WERI-Rb-1 (cell line): ENCODE measurements at regions not wholly inside any gene's neighbourhood (a gene's known extent, or its start where the extent isn't known, plus 50 kb on each side); places are given as distances from the start of the nearest gene placed in this dataset.

Experiments
- DNase-seq: peaks from one replicate; pipeline ENCODE4 v3.0.0-alpha.2; 2020
- H3K27ac ChIP-seq: fragments of 250-450 bp; sonication (Bioruptor Pico); 2 replicates; pipeline ENCODE4 v1.5.1; 2020; ENCODE audit warnings: mild to moderate bottlenecking, moderate library complexity
- H3K27me3 ChIP-seq: fragments of 250-450 bp; sonication (Bioruptor Pico); 2 replicates; pipeline ENCODE4 v1.5.1; 2021; ENCODE audit warnings: mild to moderate bottlenecking, low read depth, moderate library complexity; ENCODE audit not compliant: insufficient read depth, severe bottlenecking
- H3K36me3 ChIP-seq: fragments of 250-450 bp; sonication (Bioruptor Pico); 2 replicates; pipeline ENCODE4 v1.5.1; 2020; ENCODE audit warnings: mild to moderate bottlenecking, moderate library complexity
- H3K4me3 ChIP-seq: 2 replicates; pipeline ENCODE4 v1.5.1; 2011; ENCODE audit warnings: low read depth, mild to moderate bottlenecking, control low read depth, low read length
- H3K9me3 ChIP-seq: fragments of 250-450 bp; sonication (Bioruptor Pico); 2 replicates; pipeline ENCODE4 v1.5.1; 2021; ENCODE audit warnings: mild to moderate bottlenecking, moderate library complexity; ENCODE audit not compliant: severe bottlenecking
- CTCF ChIP-seq: IDR thresholded peaks from 2 replicates; pipeline ENCODE4 v1.5.1; 2011; ENCODE audit warnings: low read depth, mild to moderate bottlenecking, control low read depth, inconsistent platforms, low read length

- Histone ChIP-seq H3K36me3 (no peaks in the 10 kb centered on the region), H3K27ac (no peak overlapping the region), H3K9me3 (peaks cover 9% of the 10 kb centered on the region), H3K27me3 (no peaks in the 10 kb centered on the region), H3K4me3 (no peak overlapping the region)
- TF ChIP-seq CTCF: no peak
- no peak for DNase-seq
Measured at GRCh38 chr4:19780871-19781270, 470.8 kb upstream of the SLIT2 start.

- no peak overlapping the region for H3K4me3 ChIP-seq
- H3K27ac ChIP-seq: no peak overlapping the region
- no peak for TF ChIP-seq CTCF
Measured at GRCh38 chr4:19776929-19777328, 474.8 kb upstream of the SLIT2 start.

GRCh38 chr4:19776021-19776459, 475.7 kb upstream of the SLIT2 start:
- Histone ChIP-seq H3K27ac (no peak overlapping the region), H3K27me3 (no peaks in the 10 kb centered on the region), H3K36me3 (no peaks in the 10 kb centered on the region), H3K9me3 (no peaks in the 10 kb centered on the region), H3K4me3 (no peak overlapping the region)
- TF ChIP-seq CTCF: no peak
- no peak for DNase-seq

More at GRCh38 chr4:19776929-19777328, 474.8 kb upstream of the SLIT2 start:
- Histone ChIP-seq H3K36me3 (no peaks in the 10 kb centered on the region), H3K27me3 (no peaks in the 10 kb centered on the region), H3K9me3 (no peaks in the 10 kb centered on the region)
- no peak for DNase-seq

- no peak overlapping the region for H3K27ac ChIP-seq
- no peak for TF ChIP-seq CTCF
- no peaks in the 10 kb centered on the region for H3K9me3 ChIP-seq
- no peak for DNase-seq
- no peak overlapping the region for H3K4me3 ChIP-seq
- H3K36me3 ChIP-seq: no peaks in the 10 kb centered on the region
- H3K27me3 ChIP-seq: no peaks in the 10 kb centered on the region
Measured at GRCh38 chr4:19774690-19775256, 476.9 kb upstream of the SLIT2 start.

DNA sequence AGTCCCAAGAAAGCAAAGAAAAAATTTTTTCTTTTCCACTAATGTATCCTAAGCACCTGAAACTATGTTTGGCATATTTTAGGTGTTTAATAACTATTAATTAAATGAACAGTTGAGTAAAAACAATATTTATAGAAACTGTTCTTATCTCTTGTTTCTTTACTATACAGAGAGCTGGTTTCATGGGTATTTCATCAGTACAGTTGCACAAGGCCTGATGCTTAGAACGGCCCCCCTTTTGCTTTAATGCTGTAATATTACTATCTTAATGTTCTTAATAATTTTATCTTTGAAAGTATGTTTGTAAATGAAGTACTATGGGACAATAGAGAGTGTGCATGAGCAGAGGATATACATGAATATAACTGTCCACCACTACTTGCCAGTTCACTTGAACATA, 479.1 kb upstream of the SLIT2 start:
- DNase-seq: no peak
- no peaks in the 10 kb centered on the region for H3K36me3 ChIP-seq
- TF ChIP-seq CTCF: no peak
- no peak overlapping the region for H3K27ac ChIP-seq
- H3K4me3 ChIP-seq: no peak overlapping the region
- H3K27me3 ChIP-seq: no peaks in the 10 kb centered on the region
- no peaks in the 10 kb centered on the region for H3K9me3 ChIP-seq

GRCh38 chr4:19756661-19757060, 495.0 kb upstream of the SLIT2 start:
- no peaks in the 10 kb centered on the region for H3K36me3 ChIP-seq
- H3K9me3 ChIP-seq: no peaks in the 10 kb centered on the region
- no peaks in the 10 kb centered on the region for H3K27me3 ChIP-seq
- no peak for DNase-seq
- TF ChIP-seq CTCF: no peak
- H3K4me3 ChIP-seq: no peak overlapping the region
- H3K27ac ChIP-seq: no peak overlapping the region
